ENCODE measurements at regions not wholly inside any gene's neighbourhood (a gene's known extent, or its start where the extent isn't known, plus 50 kb on each side); places are given as distances from the start of the nearest gene placed in this dataset.
"Not testable (repeated sequence)": the region's sequence is repeated elsewhere in the genome, so short reads cannot be mapped to it uniquely, and the experiment has no call there.

- DNase-seq (ENCODE audit: low spot score) = no peak
Measured at GRCh38 chr6:113048741-113049140, 701.6 kb downstream of the RFPL4B start.

DNA sequence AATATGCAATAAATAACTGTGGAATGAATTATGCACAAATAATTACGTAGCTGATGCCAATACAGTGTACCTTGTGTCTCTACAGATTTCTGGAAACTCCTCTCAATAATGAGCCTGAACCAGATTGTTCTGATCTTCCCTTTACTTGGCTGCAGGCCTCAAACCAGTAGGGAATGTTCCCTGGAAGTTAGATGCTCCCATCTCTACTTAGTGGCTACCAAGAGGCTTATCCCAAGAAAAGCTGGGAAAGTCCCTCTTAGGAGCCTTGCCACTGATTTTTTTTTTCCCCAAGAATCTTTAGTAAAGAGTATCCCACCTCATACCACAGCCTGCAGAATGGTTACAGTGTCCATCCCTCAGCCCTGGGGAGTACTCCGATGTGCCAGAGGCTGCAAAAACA is 702.1 kb downstream of the RFPL4B start:
- DNase-seq (ENCODE audit: low spot score) = no peak

DNA sequence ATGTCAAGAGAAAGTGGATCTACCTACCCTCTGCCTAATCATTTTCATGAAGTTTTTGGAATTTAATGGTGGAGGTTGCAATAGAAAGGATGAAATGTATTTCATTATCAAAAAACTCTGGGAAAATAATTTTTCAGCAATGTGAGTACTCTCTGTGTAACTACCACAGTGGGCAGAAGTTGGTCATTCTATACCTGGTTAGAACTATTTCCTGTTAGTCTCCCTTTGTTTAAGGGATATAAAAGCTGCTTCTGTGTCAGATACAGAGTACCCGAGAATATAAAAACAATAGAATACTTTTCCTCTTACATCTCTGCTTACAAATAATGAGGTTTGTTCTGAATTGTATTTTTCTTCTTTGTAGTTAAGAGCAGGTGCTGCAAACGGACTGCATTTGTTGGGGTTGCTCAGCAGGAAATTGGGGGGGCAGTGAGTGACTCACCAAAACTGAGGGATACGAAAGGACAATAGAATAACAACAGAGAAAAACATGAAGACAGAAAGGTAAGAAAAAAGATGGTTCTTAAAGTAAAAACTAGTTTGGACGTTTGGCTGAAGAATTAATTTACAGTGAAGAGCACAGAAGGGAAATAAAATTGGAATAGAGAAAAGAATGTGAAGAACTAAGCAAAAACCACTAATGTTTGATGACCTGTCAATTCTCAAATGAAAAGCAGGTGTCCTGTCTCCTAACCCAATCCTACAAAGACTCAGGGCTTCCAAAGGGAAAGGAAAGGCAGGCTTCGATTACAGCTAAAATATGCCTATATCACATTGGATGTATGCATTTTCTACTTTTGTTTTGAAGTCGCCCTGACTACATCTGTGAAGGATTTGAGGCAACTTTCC is 703.1 kb downstream of the RFPL4B start:
- no peak for DNase-seq (ENCODE audit: low spot score)

DNA sequence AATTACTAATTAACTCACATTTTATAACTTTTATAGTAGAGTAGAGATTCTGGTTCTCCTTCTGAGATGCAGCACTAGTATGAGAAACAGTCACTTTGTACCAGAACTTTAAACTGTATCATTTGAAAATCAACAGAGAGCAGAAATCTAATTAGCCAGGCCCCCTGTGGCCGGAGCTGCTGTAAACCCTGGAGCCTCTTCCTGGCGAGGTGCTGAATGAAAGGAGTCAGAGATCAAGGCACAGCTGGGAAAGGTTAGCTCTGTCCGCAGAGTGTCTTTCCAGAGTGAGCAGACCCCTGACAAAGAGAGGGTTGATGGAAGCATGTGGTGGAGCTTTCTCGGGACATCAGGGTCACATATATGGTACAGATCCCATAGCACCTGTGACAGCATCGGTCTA is 703.8 kb downstream of the RFPL4B start:
- DNase-seq (ENCODE audit: low spot score) = no peak

DNA sequence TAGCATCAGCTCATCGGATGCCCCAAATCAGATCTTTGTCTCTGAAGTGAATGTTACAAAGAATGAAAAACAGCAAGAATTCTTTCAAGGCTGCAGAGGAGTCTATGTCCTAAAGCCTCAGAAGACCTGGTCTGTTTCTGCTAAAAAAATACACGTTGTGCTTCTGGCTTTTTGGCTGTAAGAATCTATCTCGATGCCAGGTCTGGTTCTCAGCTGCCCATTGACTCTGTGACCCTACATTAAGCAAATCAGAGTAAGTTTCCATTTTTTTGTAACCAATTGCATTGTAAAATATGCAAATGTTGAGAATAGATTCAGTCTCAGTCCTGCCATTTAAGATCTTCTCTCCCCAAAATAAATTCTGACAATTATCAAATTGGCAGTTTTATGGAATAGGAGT is 705.4 kb downstream of the RFPL4B start:
- no peak for DNase-seq (ENCODE audit: low spot score)

DNA sequence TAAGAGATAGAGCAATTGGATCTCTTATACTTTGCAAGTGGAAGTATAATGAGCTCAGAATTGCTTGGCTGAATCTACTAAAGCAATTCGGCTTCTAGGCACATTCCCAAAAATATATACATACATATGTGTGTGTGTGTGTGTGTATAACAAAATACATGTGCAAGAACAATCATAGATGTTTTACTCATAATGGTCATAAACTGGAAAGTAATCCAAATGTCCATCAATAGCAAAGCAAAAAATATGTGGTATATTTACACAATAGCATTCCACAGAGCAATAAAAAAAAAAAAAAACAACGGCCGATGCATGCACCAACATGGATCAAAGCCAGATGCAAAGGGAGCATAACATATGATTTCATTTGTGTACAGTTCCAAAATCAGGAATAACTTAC is 707.9 kb downstream of the RFPL4B start:
- no peak for DNase-seq (ENCODE audit: low spot score)

DNA sequence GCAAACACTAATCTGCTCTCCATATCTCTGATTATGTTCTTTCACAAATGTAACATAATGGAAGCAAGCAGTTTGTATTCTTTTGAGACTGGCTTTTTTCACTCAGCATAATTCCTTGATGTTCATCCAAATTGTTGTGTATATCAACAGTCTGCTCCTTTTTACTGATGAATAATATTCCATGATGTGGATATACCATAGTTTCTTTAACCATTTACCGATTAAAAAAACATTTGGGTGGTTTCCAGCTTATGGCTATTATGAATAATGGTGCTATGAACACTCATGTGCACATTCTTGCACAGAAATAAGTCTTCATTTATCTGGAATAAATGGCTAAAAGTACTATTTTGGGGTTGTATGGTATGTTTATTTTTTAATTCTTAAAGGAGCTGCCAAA is 708.9 kb downstream of the RFPL4B start:
- no peak for DNase-seq (ENCODE audit: low spot score)

- DNase-seq (ENCODE audit: low spot score) = no peak
Measured at GRCh38 chr6:113057567-113058053, 710.5 kb downstream of the RFPL4B start.

DNA sequence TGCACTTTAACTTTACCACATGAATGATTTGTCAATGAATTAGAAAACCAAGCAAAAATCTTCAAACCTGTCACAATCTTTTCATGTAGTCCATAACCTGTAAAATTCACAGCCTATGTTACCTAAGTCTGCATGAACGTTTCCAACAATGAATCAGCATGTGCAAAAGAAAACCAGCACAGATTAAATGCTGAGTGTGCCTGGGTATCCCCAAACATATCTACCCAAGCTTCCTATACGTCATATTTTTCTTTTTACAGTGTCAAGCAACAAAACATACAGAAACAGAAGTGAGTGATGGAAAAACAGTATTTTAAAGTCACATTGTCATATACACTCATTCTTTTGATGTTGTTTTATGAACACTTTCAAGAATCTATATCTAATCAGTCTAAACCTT is 713.5 kb downstream of the RFPL4B start:
- no peak for DNase-seq (ENCODE audit: low spot score)

- DNase-seq (ENCODE audit: low spot score) = no peak
Measured at GRCh38 chr6:113065611-113066010, 718.5 kb downstream of the RFPL4B start.

DNA sequence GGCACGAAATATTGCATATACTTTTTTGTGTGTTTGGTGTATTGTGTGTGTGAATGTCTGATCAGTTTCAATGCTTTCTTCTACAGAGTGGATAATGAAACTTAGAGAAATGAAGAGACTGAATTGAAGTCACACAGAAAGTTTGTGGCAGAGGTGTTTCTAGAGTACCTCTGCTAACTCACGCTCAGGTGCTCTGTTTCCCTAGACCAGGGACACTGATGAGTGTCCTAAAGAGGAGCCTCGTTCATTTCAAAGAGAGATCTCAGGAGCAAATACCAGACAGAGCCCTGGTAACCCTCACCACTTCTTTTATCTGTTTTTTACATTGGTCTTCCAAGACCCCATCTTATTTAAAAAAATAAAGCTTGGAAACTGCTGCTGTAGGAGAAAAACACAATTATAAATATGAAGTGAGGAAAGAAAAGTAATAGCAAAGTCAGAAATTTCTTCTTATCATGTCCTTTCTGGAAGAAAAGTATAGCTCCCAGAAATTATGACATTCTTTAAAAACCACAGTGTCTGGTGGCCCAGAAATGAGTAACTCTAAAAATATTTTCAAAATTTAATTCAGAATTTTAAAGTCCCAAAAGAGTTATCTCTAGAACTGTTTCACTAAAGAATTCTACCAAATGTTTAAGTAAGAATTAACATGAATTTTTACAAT is 720.6 kb downstream of the RFPL4B start:
- DNase-seq (ENCODE audit: low spot score) = no peak

GRCh38 chr6:113068570-113068969 is 721.4 kb downstream of the RFPL4B start:
- no peak for DNase-seq (ENCODE audit: low spot score)

DNA sequence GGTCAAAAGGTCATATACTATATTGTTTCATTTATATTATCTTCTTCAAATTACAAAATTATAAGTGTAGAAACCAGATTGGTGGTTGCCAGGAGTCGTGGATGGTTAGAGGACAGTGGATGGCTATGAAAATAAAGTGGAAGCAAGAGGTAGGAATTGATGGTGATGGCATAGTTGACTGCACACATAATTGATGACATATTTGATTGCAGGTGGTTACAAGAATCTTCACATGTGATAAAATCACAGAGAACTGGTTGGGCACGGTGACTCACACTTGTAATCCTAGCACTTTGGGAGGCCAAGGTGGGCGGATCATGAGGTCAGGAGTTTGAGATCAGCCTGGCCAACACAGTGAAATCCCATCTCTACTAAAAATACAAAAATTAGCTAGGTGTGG is 723.6 kb downstream of the RFPL4B start:
- not testable (repeated sequence) for DNase-seq (ENCODE audit: low spot score)

- no peak for DNase-seq (ENCODE audit: low spot score)
Measured at GRCh38 chr6:113073611-113074191, 726.6 kb downstream of the RFPL4B start.

DNA sequence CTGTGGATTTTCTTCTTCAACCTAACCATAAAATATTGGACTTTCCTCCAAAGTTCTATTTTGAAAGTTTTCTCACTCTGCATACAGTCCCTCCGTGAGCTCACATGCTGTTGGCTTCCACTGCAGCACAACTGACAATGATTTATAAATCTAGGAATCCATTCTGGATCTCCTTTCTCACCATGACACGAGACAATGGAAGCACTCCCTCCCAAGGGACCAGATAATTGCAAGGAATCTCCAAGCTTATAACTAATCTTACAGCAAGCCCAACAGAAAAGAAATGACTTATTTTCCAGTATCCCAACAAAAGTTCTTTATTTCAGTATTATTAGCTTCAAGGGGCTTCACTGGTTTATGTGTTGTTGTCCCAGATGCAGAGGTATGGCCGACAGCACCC is 729.0 kb downstream of the RFPL4B start:
- no peak for DNase-seq (ENCODE audit: low spot score)

DNA sequence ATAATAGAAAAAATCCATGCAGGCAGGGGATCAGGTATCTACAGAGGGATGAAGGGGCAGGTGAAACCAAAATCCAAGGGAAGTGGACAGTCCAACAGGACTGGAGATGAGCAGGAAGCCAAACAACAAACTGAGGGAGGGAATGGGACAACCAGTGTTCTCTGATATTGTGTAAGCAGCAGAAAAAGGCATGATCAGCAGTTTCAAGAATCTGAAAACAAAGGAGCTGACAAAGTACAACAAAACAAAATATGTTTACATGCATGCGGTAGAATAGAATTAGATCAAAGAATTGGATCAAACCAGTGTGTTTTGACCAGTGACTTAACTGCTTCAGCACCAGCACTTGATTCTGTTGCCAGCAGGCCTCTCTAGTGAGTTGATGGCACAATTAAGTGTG is 729.7 kb downstream of the RFPL4B start:
- DNase-seq (ENCODE audit: low spot score) = no peak

- no peak for DNase-seq (ENCODE audit: low spot score)
Measured at GRCh38 chr6:113077794-113078193, 730.7 kb downstream of the RFPL4B start.

- DNase-seq (ENCODE audit: low spot score) = no peak
Measured at GRCh38 chr6:113078791-113079190, 731.7 kb downstream of the RFPL4B start.

DNA sequence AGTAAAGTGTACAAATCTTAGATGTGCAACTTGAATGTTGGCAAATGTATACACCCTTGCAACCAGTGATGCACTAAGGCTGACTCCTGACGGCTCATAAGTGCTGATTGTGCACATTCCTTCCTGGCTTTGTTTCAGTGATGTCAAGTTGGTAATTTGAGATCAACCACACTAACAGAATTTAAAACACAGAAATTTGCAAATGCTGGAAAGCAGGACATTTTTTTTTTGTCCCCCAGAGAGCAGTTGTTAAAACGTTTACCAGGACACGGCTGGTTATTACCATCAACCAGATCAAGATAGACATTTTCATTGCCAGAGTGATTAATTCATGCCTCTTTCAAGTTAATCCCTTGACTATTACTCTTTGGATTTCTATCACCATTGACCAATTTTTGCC is 735.6 kb downstream of the RFPL4B start:
- no peak for DNase-seq (ENCODE audit: low spot score)

GRCh38 chr6:113083947-113084346 is 736.8 kb downstream of the RFPL4B start:
- DNase-seq (ENCODE audit: low spot score) = no peak

- no peak for DNase-seq (ENCODE audit: low spot score)
Measured at GRCh38 chr6:113089056-113089455, 741.9 kb downstream of the RFPL4B start.

- no peak for DNase-seq (ENCODE audit: low spot score)
Measured at GRCh38 chr6:113092795-113093194, 745.7 kb downstream of the RFPL4B start.

DNA sequence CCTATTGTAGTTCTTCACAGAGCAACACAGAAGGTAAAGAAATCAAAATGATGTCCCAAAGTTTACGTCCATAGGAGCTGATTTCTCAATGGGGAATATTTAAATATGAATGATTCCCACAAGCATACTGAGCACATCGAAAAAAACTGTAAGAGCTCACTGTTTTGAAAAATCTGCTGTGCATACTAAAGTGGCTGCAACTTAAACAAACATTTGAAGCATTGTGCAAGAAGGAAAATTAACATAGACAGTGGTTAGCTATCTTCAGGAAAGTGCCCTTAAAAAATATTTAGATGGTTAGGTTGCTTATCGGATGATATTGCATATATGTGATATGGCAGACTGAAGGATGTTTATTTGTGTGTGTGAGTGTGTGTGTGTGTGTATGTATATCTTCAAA is 747.6 kb downstream of the RFPL4B start:
- DNase-seq (ENCODE audit: low spot score) = no peak
